ENCODE measurements at regions not wholly inside any gene's neighbourhood (a gene's known extent, or its start where the extent isn't known, plus 50 kb on each side); places are given as distances from the start of the nearest gene placed in this dataset.

- TF ChIP-seq CTCF (IDR thresholded peaks at IDR 0.05; ENCODE audit: extremely low read depth in 1 of 2, insufficient read depth in 1 of 2, low read depth in 1 of 2, low read length in 2 of 2), result no peak
- no peak for TF ChIP-seq POLR2A (IDR thresholded peaks at IDR 0.05; ENCODE audit: low read depth, low read length)
- TF ChIP-seq FOS (IDR thresholded peaks at IDR 0.05; ENCODE audit: borderline replicate concordance, insufficient read depth, low read length), result no peak
- no peak for TF ChIP-seq EZH2 (IDR thresholded peaks at IDR 0.05; ENCODE audit: borderline replicate concordance, low read depth, low read length, severe bottlenecking)
- no peak for TF ChIP-seq JUN (IDR thresholded peaks at IDR 0.05; ENCODE audit: borderline replicate concordance, insufficient read depth, insufficient read length, low read depth)
- no peak for TF ChIP-seq MAX (IDR thresholded peaks at IDR 0.05; ENCODE audit: insufficient read depth, insufficient read length)
- no peak for TF ChIP-seq MYC (IDR thresholded peaks at IDR 0.05; ENCODE audit: low read depth, low read length)
- no peak for TF ChIP-seq POLR2AphosphoS5 (IDR thresholded peaks at IDR 0.05; ENCODE audit: insufficient read depth, low read depth, low read length)
- no peak for TF ChIP-seq GATA2 (IDR thresholded peaks at IDR 0.05; ENCODE audit: insufficient read depth, insufficient read length, low read depth, low read length)
Measured at GRCh38 chr4:66275411-66276038, 605.2 kb upstream of the EPHA5 start.

All from endothelial cell of umbilical vein (primary cell).